Cardiac muscle cell (in vitro differentiated cells and primary cell): ENCODE measurements at regions not wholly inside any gene's neighbourhood (a gene's known extent, or its start where the extent isn't known, plus 50 kb on each side); places are given as distances from the start of the nearest gene placed in this dataset.

ENCODE experiments used
- DNase-seq, 2 donors: peaks; one replicate each; pipeline versions ENCODE4 v3.0.0 to v3.0.0-alpha.2; 2010 to 2017; ENCODE audit warnings: low read depth in 1 of 2, low spot score in 1 of 2
- H3K27ac ChIP-seq: fragments of 200-600 bp; sonication (generic); 2 replicates; pipeline ENCODE4 v1.5.1; 2016
- H3K27me3 ChIP-seq: fragments of 200-600 bp; sonication (generic); 2 replicates; pipeline ENCODE4 v1.6.0; 2016; ENCODE audit warnings: control low read depth
- H3K36me3 ChIP-seq: fragments of 200-600 bp; sonication (generic); 2 replicates; pipeline ENCODE4 v1.5.1; 2016; ENCODE audit warnings: control low read depth
- H3K4me1 ChIP-seq: fragments of 200-600 bp; sonication (generic); 2 replicates; pipeline ENCODE4 v1.8.1; 2017; ENCODE audit warnings: low read depth, mild to moderate bottlenecking, mixed run types
- H3K4me3 ChIP-seq: fragments of 200-600 bp; sonication (generic); 2 replicates; pipeline ENCODE4 v1.5.1; 2016; ENCODE audit warnings: mild to moderate bottlenecking
- H3K9me3 ChIP-seq: fragments of 200-600 bp; sonication (generic); 2 replicates; pipeline ENCODE4 v1.5.1; 2017; ENCODE audit warnings: low read depth, mild to moderate bottlenecking, control low read depth
- TF ChIP-seq, protein P1 (sequence below): IDR thresholded peaks from 2 replicates; pipeline ENCODE4 v1.5.1; 2012; ENCODE audit warnings: low read depth, mild to moderate bottlenecking, low read length

DNA sequence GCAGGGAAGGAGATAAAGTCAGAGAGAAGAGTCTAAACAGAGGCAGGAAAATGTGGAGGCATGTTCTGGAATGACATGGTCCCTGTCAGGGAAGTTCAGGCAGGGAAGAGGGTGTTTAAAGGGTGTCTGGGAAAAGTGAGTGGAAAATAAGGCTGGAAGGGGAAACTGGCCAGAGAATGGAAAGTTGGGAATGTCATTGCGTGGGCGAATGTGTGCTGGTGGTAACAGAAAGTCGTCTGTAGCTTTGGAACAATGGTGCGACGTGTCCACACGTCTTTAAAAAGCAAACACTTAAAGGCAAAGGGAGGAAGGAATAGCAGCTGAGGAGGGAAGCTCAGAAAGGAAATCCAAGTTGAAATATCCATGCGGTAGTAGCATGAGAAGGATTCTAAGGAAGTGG lies 469.5 kb upstream of the SALL3 start:
- Histone ChIP-seq H3K36me3 (no peaks in the 10 kb centered on the region), H3K4me3 (no peak overlapping the region), H3K27me3 (no peaks in the 10 kb centered on the region), H3K9me3 (no peaks in the 10 kb centered on the region), H3K4me1 (no peaks in the 10 kb centered on the region), H3K27ac (no peak overlapping the region)
- TF ChIP-seq, protein P1, sequence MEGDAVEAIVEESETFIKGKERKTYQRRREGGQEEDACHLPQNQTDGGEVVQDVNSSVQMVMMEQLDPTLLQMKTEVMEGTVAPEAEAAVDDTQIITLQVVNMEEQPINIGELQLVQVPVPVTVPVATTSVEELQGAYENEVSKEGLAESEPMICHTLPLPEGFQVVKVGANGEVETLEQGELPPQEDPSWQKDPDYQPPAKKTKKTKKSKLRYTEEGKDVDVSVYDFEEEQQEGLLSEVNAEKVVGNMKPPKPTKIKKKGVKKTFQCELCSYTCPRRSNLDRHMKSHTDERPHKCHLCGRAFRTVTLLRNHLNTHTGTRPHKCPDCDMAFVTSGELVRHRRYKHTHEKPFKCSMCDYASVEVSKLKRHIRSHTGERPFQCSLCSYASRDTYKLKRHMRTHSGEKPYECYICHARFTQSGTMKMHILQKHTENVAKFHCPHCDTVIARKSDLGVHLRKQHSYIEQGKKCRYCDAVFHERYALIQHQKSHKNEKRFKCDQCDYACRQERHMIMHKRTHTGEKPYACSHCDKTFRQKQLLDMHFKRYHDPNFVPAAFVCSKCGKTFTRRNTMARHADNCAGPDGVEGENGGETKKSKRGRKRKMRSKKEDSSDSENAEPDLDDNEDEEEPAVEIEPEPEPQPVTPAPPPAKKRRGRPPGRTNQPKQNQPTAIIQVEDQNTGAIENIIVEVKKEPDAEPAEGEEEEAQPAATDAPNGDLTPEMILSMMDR = no peak
- DNase-seq = no peak

DNA sequence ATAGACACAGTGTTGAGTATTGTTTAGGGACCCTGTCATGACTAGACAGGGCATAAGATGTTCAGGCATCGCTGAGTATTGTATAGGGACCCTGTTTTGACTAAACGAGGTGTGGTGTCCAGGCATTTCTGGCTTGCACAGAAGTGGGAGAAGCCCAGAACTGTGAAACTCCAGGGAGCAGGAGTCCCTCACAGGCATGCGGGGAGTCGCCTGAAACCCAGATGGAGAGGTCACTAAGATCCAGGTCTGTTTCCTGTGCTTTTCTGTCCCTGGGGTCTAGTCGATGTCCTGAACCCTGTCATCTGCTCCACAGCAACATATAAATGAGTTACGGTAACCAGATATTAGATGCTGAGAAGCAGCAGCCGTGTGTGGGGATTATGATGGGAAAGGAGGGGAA lies 469.0 kb upstream of the SALL3 start:
- no peaks in the 10 kb centered on the region for H3K9me3 ChIP-seq
- H3K27ac ChIP-seq = no peak overlapping the region
- DNase-seq = no peak
- H3K36me3 ChIP-seq = no peaks in the 10 kb centered on the region
- no peaks in the 10 kb centered on the region for H3K4me1 ChIP-seq
- no peak overlapping the region for H3K4me3 ChIP-seq
- no peaks in the 10 kb centered on the region for H3K27me3 ChIP-seq
- TF ChIP-seq, protein P1 = no peak

DNA sequence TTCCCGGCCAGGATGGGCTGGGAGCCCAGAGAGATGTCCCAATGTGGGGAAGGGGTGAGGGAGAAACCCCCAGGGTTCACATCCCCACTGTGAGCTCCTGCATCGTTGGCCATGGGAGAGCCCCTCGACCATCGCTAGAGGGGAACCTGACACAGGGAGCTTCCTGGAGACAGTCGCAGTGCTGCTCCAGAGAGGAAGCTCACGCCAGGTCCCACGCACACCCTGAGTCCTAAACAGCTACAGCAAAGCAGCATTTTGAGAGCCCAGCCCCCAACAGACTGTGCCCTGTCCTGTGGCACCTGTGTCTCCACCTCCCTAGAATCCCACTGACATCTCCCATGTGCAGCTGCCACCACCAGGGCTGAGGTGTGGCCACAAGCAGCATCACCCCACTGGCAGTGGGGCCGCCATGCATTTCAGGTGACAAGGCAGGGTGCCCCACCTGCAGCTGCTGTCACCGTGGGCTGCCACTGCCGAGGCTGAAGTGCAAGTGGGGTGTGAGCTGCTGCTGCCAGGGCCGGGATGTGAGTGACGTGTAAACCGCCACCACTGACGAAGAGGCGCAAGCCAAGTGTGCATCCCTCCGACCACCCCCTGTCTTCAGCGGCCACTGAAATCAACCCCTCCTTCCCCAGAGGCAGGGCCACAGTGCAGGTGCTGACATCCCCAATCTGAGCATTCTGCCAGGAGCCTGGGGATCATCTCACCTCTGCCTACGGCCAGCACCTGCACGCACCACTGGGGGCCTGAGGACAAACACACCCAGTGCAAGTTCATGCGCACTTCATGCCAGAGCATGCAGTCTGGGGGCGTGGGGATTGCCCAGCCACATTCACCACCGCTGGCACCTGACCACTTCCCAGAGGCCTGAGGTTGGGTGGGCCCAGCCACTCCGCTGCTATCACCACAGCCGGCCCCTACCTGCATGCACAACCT lies 467.7 kb upstream of the SALL3 start:
- no peaks in the 10 kb centered on the region for H3K4me1 ChIP-seq
- no peak for DNase-seq
- no peaks in the 10 kb centered on the region for H3K9me3 ChIP-seq
- no peaks in the 10 kb centered on the region for H3K27me3 ChIP-seq
- no peak overlapping the region for H3K4me3 ChIP-seq
- H3K27ac ChIP-seq = no peak overlapping the region
- no peaks in the 10 kb centered on the region for H3K36me3 ChIP-seq
- TF ChIP-seq, protein P1 = no peak

DNA sequence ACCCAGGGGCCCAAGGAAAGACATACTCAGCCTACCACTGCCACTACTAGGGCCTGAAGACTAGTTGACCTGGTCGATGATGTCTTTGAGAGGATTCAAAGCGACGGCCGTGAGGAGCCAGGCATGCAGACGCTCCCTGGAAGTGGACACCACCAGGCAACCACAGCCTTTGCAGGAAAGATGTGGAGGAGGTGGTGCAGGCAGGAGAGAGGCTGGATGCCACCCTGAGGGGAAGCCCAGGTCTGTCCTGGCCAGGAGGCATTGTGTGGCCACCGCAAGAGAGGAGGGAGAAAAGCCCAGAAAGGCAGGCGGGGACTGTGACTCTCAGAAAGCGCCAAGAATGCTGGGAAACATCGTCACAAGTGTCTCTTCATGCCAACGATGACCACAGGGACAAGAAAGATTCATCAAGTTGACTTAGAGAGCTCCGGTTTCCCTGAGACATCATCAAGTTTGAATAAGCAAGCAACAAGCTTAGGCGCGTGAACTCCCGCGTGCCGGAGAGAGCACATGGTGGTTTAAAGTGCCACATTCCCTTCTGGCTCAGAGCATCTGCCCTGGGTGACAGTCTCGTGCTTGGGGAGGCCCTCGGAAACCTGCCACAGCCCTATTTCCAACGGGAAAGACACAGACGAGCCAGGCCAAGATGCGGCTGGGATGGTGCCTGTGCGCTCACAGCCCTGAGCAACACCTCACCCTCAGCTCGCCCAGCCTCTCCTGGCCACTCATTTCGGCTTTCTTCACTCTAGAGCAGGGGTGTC lies 464.5 kb upstream of the SALL3 start:
- Histone ChIP-seq H3K36me3 (no peaks in the 10 kb centered on the region), H3K4me3 (no peak overlapping the region), H3K27ac (no peak overlapping the region), H3K27me3 (no peaks in the 10 kb centered on the region), H3K4me1 (no peaks in the 10 kb centered on the region), H3K9me3 (no peaks in the 10 kb centered on the region)
- no peak for DNase-seq
- TF ChIP-seq, protein P1 = no peak

DNA sequence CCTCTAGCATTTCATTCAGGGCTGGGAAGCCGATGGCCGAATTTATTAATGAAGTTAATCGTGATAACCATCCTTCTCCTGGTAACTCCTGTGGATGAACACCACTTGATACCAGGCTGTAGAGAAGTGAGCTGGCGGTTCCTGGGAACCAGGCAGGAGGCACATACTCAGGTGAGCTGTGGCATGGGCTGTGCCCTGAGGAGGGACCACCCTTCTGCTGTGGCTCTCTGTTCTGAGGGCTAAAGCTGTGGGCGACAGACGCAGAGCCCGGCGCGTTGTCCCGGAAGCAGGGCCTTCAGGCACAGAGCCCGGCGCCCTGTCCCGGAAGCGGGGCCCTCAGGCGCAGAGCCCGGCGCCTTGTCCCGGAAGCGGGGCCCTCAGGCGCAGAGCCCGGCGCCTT lies 462.3 kb upstream of the SALL3 start:
- Histone ChIP-seq H3K36me3 (no peaks in the 10 kb centered on the region), H3K27ac (no peak overlapping the region), H3K9me3 (no peaks in the 10 kb centered on the region), H3K4me3 (no peak overlapping the region), H3K27me3 (no peaks in the 10 kb centered on the region), H3K4me1 (no peaks in the 10 kb centered on the region)
- TF ChIP-seq, protein P1 = no peak
- no peak for DNase-seq
